BLaER1 (cell line): ENCODE measurements at regions not wholly inside any gene's neighbourhood (a gene's known extent, or its start where the extent isn't known, plus 50 kb on each side); places are given as distances from the start of the nearest gene placed in this dataset.

Source experiments
- H3K27ac ChIP-seq: shearing (Covaris generic); formaldehyde crosslinking; 2 replicates; pipeline ENCODE4 v1.8.1; 2022
- H3K27me3 ChIP-seq: shearing (Covaris generic); formaldehyde crosslinking; 2 replicates; pipeline ENCODE4 v1.8.1; 2022
- H3K36me3 ChIP-seq: shearing (Covaris generic); formaldehyde crosslinking; 2 replicates; pipeline ENCODE4 v1.8.1; 2022
- H3K4me1 ChIP-seq: shearing (Covaris generic); formaldehyde crosslinking; 2 replicates; pipeline ENCODE4 v1.8.1; 2022
- H3K4me2 ChIP-seq: shearing (Covaris generic); formaldehyde crosslinking; 2 replicates; pipeline ENCODE4 v1.8.1; 2022
- H3K4me3 ChIP-seq: shearing (Covaris generic); formaldehyde crosslinking; 2 replicates; pipeline ENCODE4 v1.8.1; 2022
- H3K9ac ChIP-seq: shearing (Covaris generic); formaldehyde crosslinking; 2 replicates; pipeline ENCODE4 v1.8.1; 2022
- H3K9me3 ChIP-seq: shearing (Covaris generic); formaldehyde crosslinking; 2 replicates; pipeline ENCODE4 v1.8.1; 2022
- H4K20me1 ChIP-seq: shearing (Covaris generic); formaldehyde crosslinking; 2 replicates; pipeline ENCODE4 v1.8.1; 2022
- Cebpa-rat ChIP-seq: shearing (Covaris generic); IDR thresholded peaks from 2 replicates; pipeline ENCODE4 v1.8.1; 2022

DNA sequence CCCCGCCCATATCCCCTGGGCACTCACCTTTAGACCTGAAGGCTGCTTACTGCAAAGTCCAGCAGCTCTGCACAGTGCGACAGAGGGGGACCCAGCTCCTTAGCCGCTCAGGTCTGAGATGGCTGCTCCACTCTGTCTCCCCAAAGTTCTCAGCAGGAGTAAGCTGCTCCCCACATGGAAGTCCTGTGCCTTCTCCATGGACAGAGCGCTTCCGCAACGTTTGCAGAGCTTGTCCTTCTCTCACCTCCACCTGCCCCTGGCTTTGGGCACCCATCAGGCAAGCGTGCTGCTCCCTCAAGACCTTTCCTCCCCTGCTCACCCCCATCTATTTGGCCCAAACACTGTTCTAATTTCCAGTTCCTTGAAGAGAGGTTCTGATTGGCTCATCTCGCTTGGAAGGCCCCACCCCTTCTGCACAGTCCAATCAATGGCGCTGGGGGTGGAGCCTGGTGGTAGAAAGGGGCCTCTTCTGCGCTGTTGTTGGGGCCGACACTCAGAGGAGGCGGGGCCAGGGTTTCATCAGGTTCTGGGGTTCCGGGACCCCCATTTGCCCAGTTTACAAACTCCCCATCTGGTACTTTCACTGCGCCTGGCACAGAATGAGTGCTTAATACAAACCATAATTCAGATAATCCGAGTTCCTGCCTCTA is 137.2 kb downstream of the CYLD start:
- Histone ChIP-seq H3K9me3 (peaks cover 7% of the 10 kb centered on the region), H4K20me1 (no peaks in the 10 kb centered on the region), H3K4me3 (no peak overlapping the region), H3K27ac (no peak overlapping the region), H3K36me3 (no peaks in the 10 kb centered on the region), H3K4me1 (peaks cover 10% of the 10 kb centered on the region), H3K27me3 (no peaks in the 10 kb centered on the region), H3K4me2 (no peak overlapping the region), H3K9ac (no peak overlapping the region)
- no peak for TF ChIP-seq Cebpa-rat

DNA sequence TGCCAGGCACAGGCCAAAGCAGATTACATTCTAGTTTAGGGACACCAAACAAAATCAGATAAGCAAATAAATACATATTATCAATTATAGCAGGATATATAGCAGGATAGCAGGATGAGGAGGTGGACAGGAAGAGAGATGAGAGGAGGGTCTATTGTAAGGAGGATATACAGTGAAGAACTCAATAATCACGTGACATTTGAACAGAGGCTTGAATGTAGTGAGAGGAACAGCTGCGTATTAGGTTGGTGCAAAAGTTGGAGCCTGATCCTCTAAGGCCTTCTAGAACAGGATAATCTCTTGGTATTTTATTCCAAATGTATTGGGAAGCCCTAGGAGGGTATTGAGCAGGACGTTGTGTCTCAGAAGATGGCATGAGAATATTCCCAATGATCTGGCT is 136.7 kb downstream of the CYLD start:
- Histone ChIP-seq H3K4me3 (no peak overlapping the region), H3K4me2 (no peak overlapping the region), H3K9me3 (peaks cover 3% of the 10 kb centered on the region), H3K36me3 (no peaks in the 10 kb centered on the region), H3K27ac (no peak overlapping the region), H3K9ac (no peak overlapping the region), H4K20me1 (no peaks in the 10 kb centered on the region), H3K4me1 (peaks cover 10% of the 10 kb centered on the region), H3K27me3 (no peaks in the 10 kb centered on the region)
- no peak for TF ChIP-seq Cebpa-rat

DNA sequence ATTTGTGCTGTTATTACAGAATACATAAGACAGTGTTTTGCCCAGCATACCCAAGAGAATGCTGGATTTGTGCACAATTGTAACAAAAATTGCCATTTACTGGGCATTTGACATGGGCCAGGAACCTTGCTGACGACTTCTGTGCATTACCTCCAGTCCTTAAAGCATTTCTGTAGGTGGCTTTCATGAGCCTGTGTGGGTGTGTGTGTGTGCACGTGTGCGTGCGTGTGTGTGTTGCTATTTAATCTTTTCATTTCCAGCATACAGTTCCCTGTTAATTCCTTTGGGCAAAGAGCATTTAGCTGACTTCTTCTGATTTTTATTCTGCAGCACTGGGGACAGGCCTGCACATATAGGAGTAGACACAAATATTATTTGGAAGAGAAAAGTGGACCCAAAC is 134.4 kb downstream of the CYLD start:
- Histone ChIP-seq H3K9ac (no peak overlapping the region), H3K27ac (no peak overlapping the region), H3K27me3 (no peaks in the 10 kb centered on the region), H3K36me3 (no peaks in the 10 kb centered on the region), H3K4me3 (no peak overlapping the region), H3K4me1 (no peaks in the 10 kb centered on the region), H3K4me2 (no peak overlapping the region), H4K20me1 (no peaks in the 10 kb centered on the region), H3K9me3 (no peaks in the 10 kb centered on the region)
- no peak for TF ChIP-seq Cebpa-rat

DNA sequence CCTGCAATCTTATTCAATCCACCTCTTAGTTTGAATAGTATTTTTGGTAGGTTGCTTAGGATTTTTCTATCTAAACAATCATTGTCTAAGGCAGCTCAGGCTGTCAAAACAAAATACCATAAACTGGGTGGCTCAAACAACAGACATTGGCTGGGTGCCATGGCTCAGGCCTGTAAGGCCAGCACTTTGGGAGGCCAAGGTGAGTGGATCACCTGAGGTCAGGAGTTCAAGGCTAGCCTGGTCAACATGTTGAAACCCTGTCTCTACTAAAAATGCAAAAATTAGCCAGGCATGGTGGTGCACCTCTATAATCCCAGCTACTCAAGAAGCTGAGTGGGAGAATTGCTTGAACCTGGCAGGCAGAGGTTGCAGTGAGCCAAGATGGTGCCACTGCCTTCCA is 126.7 kb downstream of the CYLD start:
- H4K20me1 ChIP-seq, result no peaks in the 10 kb centered on the region
- H3K4me2 ChIP-seq, result no peak overlapping the region
- no peak overlapping the region for H3K27ac ChIP-seq
- no peak overlapping the region for H3K9ac ChIP-seq
- no peak for TF ChIP-seq Cebpa-rat
- H3K4me3 ChIP-seq, result no peak overlapping the region
- no peaks in the 10 kb centered on the region for H3K9me3 ChIP-seq
- H3K4me1 ChIP-seq, result no peaks in the 10 kb centered on the region
- H3K27me3 ChIP-seq, result no peaks in the 10 kb centered on the region
- no peaks in the 10 kb centered on the region for H3K36me3 ChIP-seq

DNA sequence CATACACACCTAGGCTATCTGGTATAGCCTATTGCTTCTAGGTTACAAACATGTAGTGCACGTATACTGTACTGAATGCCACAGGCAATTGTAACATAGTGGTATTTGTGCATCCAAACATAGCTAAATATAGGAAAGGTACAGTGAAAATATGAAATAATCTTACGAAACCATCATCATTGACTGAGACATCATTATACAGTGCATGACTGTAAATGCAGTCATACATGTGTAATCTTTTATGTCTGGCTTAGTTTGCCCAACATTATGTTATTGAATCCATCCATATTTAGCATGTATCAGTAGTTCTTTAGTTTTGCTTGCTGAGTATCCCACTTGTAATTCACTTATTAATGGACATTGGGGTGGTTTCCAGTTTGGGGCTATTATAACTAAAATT is 124.9 kb downstream of the CYLD start:
- Histone ChIP-seq H4K20me1 (no peaks in the 10 kb centered on the region), H3K4me3 (no peak overlapping the region), H3K9ac (no peak overlapping the region), H3K27ac (no peak overlapping the region), H3K4me1 (no peaks in the 10 kb centered on the region), H3K9me3 (no peaks in the 10 kb centered on the region), H3K4me2 (no peak overlapping the region), H3K27me3 (no peaks in the 10 kb centered on the region), H3K36me3 (no peaks in the 10 kb centered on the region)
- TF ChIP-seq Cebpa-rat, result no peak

DNA sequence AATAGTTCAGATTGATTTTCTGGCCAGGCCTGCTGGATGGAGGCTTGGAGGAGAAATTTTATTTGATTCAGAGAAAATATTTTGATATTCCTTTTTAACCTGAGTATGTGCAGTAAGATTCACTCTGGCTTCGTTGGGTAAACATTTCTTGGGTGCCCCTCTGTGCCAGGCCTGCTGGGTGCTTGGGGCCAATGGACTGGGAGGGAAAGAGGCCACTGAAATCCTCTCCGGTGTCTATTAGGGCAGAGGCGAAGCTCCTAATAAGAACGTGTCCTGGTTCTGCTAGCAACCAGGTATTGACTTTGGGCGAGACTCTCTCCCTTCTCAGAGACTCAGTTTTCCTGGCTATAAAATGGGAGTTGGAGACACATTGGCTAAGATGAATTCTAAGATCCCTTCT is 122.5 kb downstream of the CYLD start:
- Histone ChIP-seq H3K4me1 (no peaks in the 10 kb centered on the region), H3K9ac (no peak overlapping the region), H3K4me2 (no peak overlapping the region), H3K27me3 (no peaks in the 10 kb centered on the region), H4K20me1 (no peaks in the 10 kb centered on the region), H3K4me3 (no peak overlapping the region), H3K36me3 (no peaks in the 10 kb centered on the region), H3K27ac (no peak overlapping the region), H3K9me3 (no peaks in the 10 kb centered on the region)
- no peak for TF ChIP-seq Cebpa-rat

DNA sequence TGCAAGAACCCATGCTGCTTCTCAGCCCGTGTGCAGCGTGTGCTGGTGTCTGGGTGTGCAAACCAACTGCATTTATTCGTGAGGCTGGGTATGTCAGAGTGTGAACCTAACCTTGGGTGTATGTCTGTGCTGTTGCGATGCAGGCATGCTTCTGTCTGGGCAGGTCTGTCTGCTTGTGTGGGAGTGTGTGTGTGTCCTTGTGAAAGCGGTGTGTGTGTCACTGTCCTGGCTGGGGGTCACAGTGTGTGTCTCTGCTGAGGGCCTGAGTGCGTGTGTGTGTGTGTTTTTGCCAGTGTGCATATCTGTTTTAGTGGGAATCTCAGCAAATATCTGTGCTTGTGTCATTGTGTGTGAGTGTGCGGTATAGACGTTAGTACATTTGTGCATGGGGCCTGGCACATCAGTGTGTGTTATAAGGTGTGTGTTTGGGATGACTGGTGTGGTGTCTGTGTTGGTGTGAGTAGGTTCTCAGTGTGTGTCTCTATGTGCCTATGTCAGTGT is 121.8 kb downstream of the CYLD start:
- TF ChIP-seq Cebpa-rat, result no peak

DNA sequence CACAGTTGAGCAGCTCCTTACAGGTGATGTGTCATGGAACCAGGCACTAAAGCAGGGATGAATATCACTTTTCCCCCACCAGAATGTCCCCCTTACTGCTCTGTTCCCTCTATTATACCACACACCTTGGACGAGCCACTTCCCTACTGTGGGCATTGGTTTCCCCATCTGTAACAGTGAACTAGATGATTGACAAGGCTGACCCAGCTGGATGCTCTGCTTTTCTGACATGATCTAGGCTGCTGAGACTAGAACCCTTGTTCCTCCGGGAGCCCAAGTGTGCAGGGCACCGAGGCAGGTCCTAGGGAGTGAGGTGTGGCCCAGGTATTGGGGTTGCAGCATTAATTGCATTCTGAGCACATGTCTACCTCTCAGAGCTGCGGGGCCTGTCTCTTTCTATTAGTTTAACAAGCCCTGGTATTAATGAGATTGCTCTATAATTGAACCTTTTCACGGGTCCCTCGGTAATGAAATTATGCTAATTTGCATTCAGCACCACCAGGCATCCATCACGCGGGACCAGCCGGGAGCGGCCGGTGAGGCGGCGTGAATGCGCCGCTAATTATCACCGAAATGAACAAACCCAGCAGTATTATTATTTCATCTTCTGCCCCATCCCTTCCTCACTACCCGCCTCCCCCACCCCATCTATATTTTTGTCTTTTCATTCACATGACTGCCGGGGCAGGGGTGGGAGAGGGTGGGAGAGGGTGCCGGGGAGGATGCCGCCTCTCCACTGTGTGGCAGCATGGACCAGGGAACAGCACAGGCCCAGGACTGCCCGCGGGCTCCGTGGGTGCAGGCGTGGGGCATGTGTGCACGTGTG is 121.1 kb downstream of the CYLD start:
- no peaks in the 10 kb centered on the region for H4K20me1 ChIP-seq
- no peaks in the 10 kb centered on the region for H3K4me1 ChIP-seq
- no peak overlapping the region for H3K9ac ChIP-seq
- H3K36me3 ChIP-seq, result no peaks in the 10 kb centered on the region
- no peaks in the 10 kb centered on the region for H3K27me3 ChIP-seq
- H3K4me3 ChIP-seq, result no peak overlapping the region
- H3K27ac ChIP-seq, result no peak overlapping the region
- H3K9me3 ChIP-seq, result no peaks in the 10 kb centered on the region
- no peak for TF ChIP-seq Cebpa-rat
- no peak overlapping the region for H3K4me2 ChIP-seq

More for the DNA sequence above, 121.8 kb downstream of the CYLD start:
- Histone ChIP-seq H3K4me1 (no peaks in the 10 kb centered on the region), H3K9me3 (no peaks in the 10 kb centered on the region), H3K4me2 (no peak overlapping the region), H3K27ac (no peak overlapping the region), H3K36me3 (no peaks in the 10 kb centered on the region), H3K4me3 (no peak overlapping the region), H4K20me1 (no peaks in the 10 kb centered on the region), H3K27me3 (no peaks in the 10 kb centered on the region), H3K9ac (no peak overlapping the region)

DNA sequence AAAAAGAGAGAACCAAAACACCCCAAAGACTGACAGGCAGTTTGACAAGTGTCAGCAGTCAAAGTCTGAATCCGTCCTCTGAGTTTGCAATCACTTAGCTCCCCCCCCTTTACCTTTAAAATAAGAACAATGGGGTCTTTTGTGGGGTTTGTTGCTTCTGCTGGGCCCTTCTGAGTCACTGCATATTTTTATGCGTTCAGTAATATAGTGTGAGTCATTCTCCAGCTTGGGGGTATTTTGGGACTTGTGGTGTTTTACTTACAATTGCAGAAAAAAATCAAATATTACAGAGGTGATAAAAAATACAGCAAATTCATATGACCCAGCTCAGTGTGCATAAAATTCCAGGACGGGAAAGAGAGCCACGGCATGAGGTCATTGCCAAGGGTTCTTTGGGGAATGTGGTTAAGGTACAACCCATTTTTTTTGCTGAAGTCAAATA is 120.1 kb downstream of the CYLD start:
- H3K27ac ChIP-seq, result no peak overlapping the region
- TF ChIP-seq Cebpa-rat, result no peak

DNA sequence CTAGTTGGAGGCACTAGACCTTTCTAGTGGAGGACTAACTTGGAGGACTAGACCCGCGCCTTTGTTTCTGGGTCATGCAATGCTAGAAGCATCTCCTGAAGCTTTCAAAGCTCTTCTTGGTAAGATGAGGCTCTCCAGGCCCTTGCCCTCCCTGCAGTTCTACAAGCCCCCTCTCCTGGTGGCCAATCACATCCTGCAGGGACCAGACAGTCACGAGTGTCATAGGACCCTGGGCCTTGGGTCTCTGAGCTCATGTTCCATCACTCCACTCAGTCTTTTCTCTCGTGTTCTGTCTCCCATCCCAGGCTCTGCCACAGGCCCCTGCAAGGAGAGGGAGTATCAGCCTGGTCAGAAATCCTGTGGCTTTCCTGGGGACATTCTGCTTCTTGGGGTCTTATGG is 119.6 kb downstream of the CYLD start:
- Histone ChIP-seq H3K4me3 (no peak overlapping the region), H3K4me1 (no peaks in the 10 kb centered on the region), H3K36me3 (no peaks in the 10 kb centered on the region), H3K27me3 (no peaks in the 10 kb centered on the region), H3K27ac (no peak overlapping the region), H3K4me2 (no peak overlapping the region), H3K9me3 (no peaks in the 10 kb centered on the region), H4K20me1 (no peaks in the 10 kb centered on the region), H3K9ac (no peak overlapping the region)
- no peak for TF ChIP-seq Cebpa-rat

More for the DNA sequence above, 120.1 kb downstream of the CYLD start:
- Histone ChIP-seq H3K9me3 (no peaks in the 10 kb centered on the region), H3K36me3 (no peaks in the 10 kb centered on the region), H3K4me2 (no peak overlapping the region), H3K4me1 (no peaks in the 10 kb centered on the region), H3K27me3 (no peaks in the 10 kb centered on the region), H3K9ac (no peak overlapping the region), H4K20me1 (no peaks in the 10 kb centered on the region), H3K4me3 (no peak overlapping the region)
